GM12878 (cell line): ENCODE measurements at regions not wholly inside any gene's neighbourhood (a gene's known extent, or its start where the extent isn't known, plus 50 kb on each side); places are given as distances from the start of the nearest gene placed in this dataset.

Experiments
- ATAC-seq: fragments of 200-7000 bp; cut with Tn5 transposase; 3 replicates; pipeline ENCODE4 v1.9.1; 2020; ENCODE audit warnings: mild to moderate bottlenecking, moderate library complexity
- BruUV-seq: library from RNA; stranded (reverse); fragments of 400-500 nt; replicated peaks from 2 replicates; lab custom pipeline; 2021; lab: Mats Ljungman, UMichigan
- CTCF ChIA-PET: fragments of 300-600 bp; sonication (Branson Sonifier 250); formaldehyde crosslinking; extraction: SDS; loops from one replicate; lab custom pipeline; 2021; ENCODE audit warnings: inconsistent platforms; lab: Yijun Ruan, JAX
- POLR2A ChIA-PET: fragments of 350-600 bp; formaldehyde crosslinking; extraction: SDS; loops from one replicate; lab custom pipeline; 2021; ENCODE audit warnings: inconsistent platforms; lab: Charles Lee
- RAD21 ChIA-PET: fragments of 300-600 bp; sonication (Branson Sonifier 250); formaldehyde crosslinking; loops from one replicate; lab custom pipeline; 2023; ENCODE audit warnings: antibody characterized with exemption; ENCODE audit not compliant: unreplicated experiment; lab: Charles Lee
- SMC1A ChIA-PET: fragments of 300-600 bp; sonication (Branson Sonifier 250); formaldehyde crosslinking; loops from one replicate; lab custom pipeline; 2023; ENCODE audit not compliant: unreplicated experiment, uncharacterized antibody; lab: Charles Lee
- DNase-seq: peaks from one replicate; pipeline ENCODE4 v3.0.0-alpha.2; 2011; ENCODE audit warnings: low read depth, low spot score
- FAIRE-seq: peaks from 3 replicates; lab custom pipeline; 2011; peaks lifted over from hg19 to GRCh38; lab: Jason Lieb, UNC
- H2AFZ ChIP-seq: 2 replicates; pipeline ENCODE4 v1.6.0; 2011; ENCODE audit warnings: low read depth, low read length, control low read depth; ENCODE audit not compliant: control insufficient read depth
- H3K27ac ChIP-seq: 2 replicates; pipeline ENCODE4 v1.5.1; 2011; ENCODE audit warnings: control low read depth; ENCODE audit not compliant: control insufficient read depth, insufficient read depth
- H3K27me3 ChIP-seq, 2 experiments: replicated peaks in 1 of 2; 2 replicates each; pipeline versions ENCODE4 v1.6.0 to v1.6.1; 2011; ENCODE audit warnings: low read length in 1 of 2; ENCODE audit not compliant: control insufficient read depth in 2 of 2, insufficient read depth in 2 of 2
- H3K36me3 ChIP-seq, 2 experiments: 2 replicates each; pipeline ENCODE4 v1.5.1; 2011; ENCODE audit warnings: low read length in 1 of 2; ENCODE audit not compliant: control insufficient read depth in 2 of 2, insufficient read depth in 2 of 2
- H3K4me1 ChIP-seq: 2 replicates; pipeline ENCODE4 v1.6.1; 2011; ENCODE audit warnings: mild to moderate bottlenecking, low read length, moderate library complexity, mixed read lengths; ENCODE audit not compliant: control insufficient read depth, insufficient read depth
- H3K4me2 ChIP-seq: 2 replicates; pipeline ENCODE4 v1.6.0; 2011; ENCODE audit warnings: control low read depth; ENCODE audit not compliant: control insufficient read depth, insufficient read depth
- H3K4me3 ChIP-seq: fragments of 200-600 bp; sonication (generic); 2 replicates; pipeline ENCODE4 v1.5.1; 2016
- H3K79me2 ChIP-seq: 2 replicates; pipeline ENCODE4 v1.6.0; 2011; ENCODE audit warnings: low read length; ENCODE audit not compliant: control insufficient read depth, insufficient read depth
- H3K9ac ChIP-seq: 2 replicates; pipeline ENCODE4 v1.8.0; 2011; ENCODE audit warnings: low read length, control low read depth, mixed read lengths; ENCODE audit not compliant: control insufficient read depth, insufficient read depth
- H3K9me3 ChIP-seq: replicated peaks from 3 replicates; pipeline ENCODE4 v1.5.1; 2011; ENCODE audit warnings: mild to moderate bottlenecking, low read length; ENCODE audit not compliant: control insufficient read depth, insufficient read depth
- H4K20me1 ChIP-seq: 2 replicates; pipeline ENCODE4 v1.6.0; 2011; ENCODE audit not compliant: control insufficient read depth, insufficient read depth
- CHD4 ChIP-seq: fragments of 200-600 bp; sonication (generic); IDR thresholded peaks from 2 replicates; pipeline ENCODE4 v1.6.1; 2016; ENCODE audit warnings: mild to moderate bottlenecking
- WGBS: methylation state at CpG from one replicate; pipeline ENCODE4 v1.1.6; 2016; ENCODE audit warnings: low lambda C conversion rate; ENCODE audit not compliant: insufficient replicate concordance, insufficient coverage; ENCODE audit errors: missing lambda C conversion rate; 5-methylcytosine and 5-hydroxymethylcytosine counted together
- in situ Hi-C: fragments of 300-500 bp; cut with MboI; formaldehyde crosslinking; loops from 9 replicates; pipeline ENCODE4 v1.14.3; 2018; ENCODE audit warnings: mixed read lengths
- intact Hi-C: fragments of 100-400 bp; cut with micrococcal nuclease; formaldehyde crosslinking; loops from one replicate; pipeline ENCODE4 v1.14.2; 2022; ENCODE audit not compliant: unreplicated experiment
- TF ChIP-seq, protein P1 (sequence below): fragments of 450-650 bp; IDR thresholded peaks from 2 replicates; pipeline ENCODE4 v1.6.1; 2018; ENCODE audit warnings: borderline replicate concordance, mild to moderate bottlenecking; ENCODE audit not compliant: partially characterized antibody
- TF ChIP-seq, protein P2 (sequence below): fragments of 450-650 bp; IDR thresholded peaks from 2 replicates; pipeline ENCODE4 v1.6.1; 2018; ENCODE audit warnings: mild to moderate bottlenecking, low read depth, moderate library complexity; ENCODE audit not compliant: partially characterized antibody

DNA sequence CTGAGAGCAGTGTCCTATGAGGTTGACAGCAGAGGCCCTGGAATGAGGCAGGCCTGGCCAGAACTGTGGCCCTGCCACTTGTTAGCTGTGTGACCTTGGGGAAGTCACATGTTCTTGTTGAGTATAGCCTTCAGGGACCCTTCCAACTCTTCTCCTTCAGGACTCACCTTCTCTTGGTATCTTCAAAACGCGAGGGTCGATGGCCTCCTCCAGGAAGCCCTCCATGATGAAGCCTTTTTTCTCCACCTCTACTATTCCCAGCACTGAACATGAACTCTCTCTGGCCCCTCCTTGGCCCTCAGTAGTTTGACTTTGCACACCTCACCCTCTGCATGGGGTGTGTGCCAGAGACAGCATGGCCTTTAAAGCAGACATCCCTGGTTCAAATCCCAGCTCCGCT lies 195.1 kb upstream of the LINGO1 start:
- no peaks in the 10 kb centered on the region for H3K9me3 ChIP-seq
- RAD21 ChIA-PET = no interaction called here
- CTCF ChIA-PET = no interaction called here
- in situ Hi-C loops (no loop called here), intact Hi-C loops (no loop called here)
- no peaks in the 10 kb centered on the region; a peak in 2 of 4 replicates for H3K27me3 ChIP-seq
- H3K4me3 ChIP-seq = no peak overlapping the region
- POLR2A ChIA-PET = no interaction called here
- no peaks in the 10 kb centered on the region for H4K20me1 ChIP-seq
- H3K79me2 ChIP-seq = no peaks in the 10 kb centered on the region
- WGBS = 75% methylated on average over 4 of the region's 4 CpGs
- no peak for TF ChIP-seq CHD4
- TF ChIP-seq, protein P1, sequence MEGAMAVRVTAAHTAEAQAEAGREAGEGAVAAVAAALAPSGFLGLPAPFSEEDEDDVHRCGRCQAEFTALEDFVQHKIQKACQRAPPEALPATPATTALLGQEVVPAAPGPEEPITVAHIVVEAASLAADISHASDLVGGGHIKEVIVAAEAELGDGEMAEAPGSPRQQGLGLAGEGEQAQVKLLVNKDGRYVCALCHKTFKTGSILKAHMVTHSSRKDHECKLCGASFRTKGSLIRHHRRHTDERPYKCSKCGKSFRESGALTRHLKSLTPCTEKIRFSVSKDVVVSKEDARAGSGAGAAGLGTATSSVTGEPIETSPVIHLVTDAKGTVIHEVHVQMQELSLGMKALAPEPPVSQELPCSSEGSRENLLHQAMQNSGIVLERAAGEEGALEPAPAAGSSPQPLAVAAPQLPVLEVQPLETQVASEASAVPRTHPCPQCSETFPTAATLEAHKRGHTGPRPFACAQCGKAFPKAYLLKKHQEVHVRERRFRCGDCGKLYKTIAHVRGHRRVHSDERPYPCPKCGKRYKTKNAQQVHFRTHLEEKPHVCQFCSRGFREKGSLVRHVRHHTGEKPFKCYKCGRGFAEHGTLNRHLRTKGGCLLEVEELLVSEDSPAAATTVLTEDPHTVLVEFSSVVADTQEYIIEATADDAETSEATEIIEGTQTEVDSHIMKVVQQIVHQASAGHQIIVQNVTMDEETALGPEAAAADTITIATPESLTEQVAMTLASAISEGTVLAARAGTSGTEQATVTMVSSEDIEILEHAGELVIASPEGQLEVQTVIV = no peak
- TF ChIP-seq, protein P2, sequence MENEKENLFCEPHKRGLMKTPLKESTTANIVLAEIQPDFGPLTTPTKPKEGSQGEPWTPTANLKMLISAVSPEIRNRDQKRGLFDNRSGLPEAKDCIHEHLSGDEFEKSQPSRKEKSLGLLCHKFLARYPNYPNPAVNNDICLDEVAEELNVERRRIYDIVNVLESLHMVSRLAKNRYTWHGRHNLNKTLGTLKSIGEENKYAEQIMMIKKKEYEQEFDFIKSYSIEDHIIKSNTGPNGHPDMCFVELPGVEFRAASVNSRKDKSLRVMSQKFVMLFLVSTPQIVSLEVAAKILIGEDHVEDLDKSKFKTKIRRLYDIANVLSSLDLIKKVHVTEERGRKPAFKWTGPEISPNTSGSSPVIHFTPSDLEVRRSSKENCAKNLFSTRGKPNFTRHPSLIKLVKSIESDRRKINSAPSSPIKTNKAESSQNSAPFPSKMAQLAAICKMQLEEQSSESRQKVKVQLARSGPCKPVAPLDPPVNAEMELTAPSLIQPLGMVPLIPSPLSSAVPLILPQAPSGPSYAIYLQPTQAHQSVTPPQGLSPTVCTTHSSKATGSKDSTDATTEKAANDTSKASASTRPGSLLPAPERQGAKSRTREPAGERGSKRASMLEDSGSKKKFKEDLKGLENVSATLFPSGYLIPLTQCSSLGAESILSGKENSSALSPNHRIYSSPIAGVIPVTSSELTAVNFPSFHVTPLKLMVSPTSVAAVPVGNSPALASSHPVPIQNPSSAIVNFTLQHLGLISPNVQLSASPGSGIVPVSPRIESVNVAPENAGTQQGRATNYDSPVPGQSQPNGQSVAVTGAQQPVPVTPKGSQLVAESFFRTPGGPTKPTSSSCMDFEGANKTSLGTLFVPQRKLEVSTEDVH = no peak
- H3K9ac ChIP-seq = no peak overlapping the region
- H3K27ac ChIP-seq = no peak overlapping the region
- H2AFZ ChIP-seq = no peak overlapping the region
- no peaks in the 10 kb centered on the region for H3K36me3 ChIP-seq
- H3K4me2 ChIP-seq = no peak overlapping the region
- no peak for FAIRE-seq
- DNase-seq = no peak
- SMC1A ChIA-PET = no interaction called here
- BruUV-seq = no TSS peak
- H3K4me1 ChIP-seq = no peaks in the 10 kb centered on the region
- ATAC-seq = no peak
